Choroid plexus epithelial cell (primary cell): ENCODE measurements at regions not wholly inside any gene's neighbourhood (a gene's known extent, or its start where the extent isn't known, plus 50 kb on each side); places are given as distances from the start of the nearest gene placed in this dataset.

Experiments
- DNase-seq: peaks from one replicate; pipeline ENCODE4 v3.0.0-alpha.2; 2010; ENCODE audit warnings: low read depth
- H3K4me3 ChIP-seq: 2 replicates; pipeline ENCODE4 v1.5.1; 2011; ENCODE audit warnings: low read depth, mild to moderate bottlenecking, control low read depth, low read length, moderate library complexity
- TF ChIP-seq, protein P1 (sequence below): conservative IDR thresholded peaks from 2 replicates; pipeline ENCODE4 v1.5.1; 2011; ENCODE audit warnings: low read depth, mild to moderate bottlenecking, control low read depth, inconsistent platforms, low read length, moderate library complexity

- DNase-seq, result no peak
- TF ChIP-seq, protein P1, sequence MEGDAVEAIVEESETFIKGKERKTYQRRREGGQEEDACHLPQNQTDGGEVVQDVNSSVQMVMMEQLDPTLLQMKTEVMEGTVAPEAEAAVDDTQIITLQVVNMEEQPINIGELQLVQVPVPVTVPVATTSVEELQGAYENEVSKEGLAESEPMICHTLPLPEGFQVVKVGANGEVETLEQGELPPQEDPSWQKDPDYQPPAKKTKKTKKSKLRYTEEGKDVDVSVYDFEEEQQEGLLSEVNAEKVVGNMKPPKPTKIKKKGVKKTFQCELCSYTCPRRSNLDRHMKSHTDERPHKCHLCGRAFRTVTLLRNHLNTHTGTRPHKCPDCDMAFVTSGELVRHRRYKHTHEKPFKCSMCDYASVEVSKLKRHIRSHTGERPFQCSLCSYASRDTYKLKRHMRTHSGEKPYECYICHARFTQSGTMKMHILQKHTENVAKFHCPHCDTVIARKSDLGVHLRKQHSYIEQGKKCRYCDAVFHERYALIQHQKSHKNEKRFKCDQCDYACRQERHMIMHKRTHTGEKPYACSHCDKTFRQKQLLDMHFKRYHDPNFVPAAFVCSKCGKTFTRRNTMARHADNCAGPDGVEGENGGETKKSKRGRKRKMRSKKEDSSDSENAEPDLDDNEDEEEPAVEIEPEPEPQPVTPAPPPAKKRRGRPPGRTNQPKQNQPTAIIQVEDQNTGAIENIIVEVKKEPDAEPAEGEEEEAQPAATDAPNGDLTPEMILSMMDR, result no peak
Observed at GRCh38 chr16:59305850-59306249, 571.7 kb upstream of the GOT2 start.

GRCh38 chr16:59296888-59297287, 562.8 kb upstream of the GOT2 start:
- TF ChIP-seq, protein P1, result no peak
- DNase-seq, result no peak

More at GRCh38 chr16:59305850-59306249, 571.7 kb upstream of the GOT2 start:
- no peak overlapping the region for H3K4me3 ChIP-seq

GRCh38 chr16:59295993-59296736, 562.0 kb upstream of the GOT2 start:
- no peak overlapping the region for H3K4me3 ChIP-seq
- DNase-seq, result no peak
- TF ChIP-seq, protein P1, result no peak

More at GRCh38 chr16:59296888-59297287, 562.8 kb upstream of the GOT2 start:
- no peak overlapping the region for H3K4me3 ChIP-seq

DNA sequence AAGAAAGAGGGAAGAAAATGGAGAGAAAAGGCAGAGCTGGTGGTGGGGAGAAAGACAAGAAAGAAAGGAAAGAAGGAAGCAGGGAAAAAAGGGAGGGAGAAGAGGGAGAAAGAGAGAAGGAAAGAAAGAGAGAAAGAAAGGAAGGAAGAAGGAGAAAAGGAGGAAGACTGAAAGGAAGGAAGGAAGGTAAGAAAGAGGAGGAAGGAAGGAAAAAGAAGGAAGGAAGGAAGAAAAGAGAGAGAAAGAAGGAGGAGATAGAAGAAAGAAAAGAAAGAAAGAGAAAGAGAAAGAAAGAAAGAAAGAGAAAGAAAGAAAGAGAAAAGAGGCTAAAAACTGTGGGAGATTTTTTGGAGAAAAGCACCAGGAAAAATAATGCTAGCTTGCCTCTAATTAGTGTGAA, 561.4 kb upstream of the GOT2 start:
- DNase-seq, result no peak
- H3K4me3 ChIP-seq, result no peak overlapping the region
- TF ChIP-seq, protein P1, result no peak

DNA sequence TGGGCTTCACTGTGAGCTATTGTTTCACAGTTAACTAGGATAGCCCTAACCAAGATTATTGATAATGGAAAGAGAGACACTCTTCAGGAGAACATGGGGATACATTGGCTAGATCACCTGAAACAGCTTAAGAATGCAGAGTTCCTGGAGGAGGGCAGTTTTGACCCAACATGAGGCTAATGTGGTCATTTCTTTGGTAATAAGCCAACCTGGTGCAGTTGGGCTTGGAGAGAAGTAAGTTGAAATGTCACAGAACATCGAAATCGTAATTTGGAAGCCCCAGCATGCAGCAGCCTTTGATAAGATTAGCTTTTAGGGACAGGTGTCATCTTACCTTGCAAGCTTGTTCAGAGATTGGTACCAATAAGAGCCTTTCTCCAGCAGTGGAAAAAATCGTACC, 556.6 kb upstream of the GOT2 start:
- DNase-seq, result no peak
- no peak overlapping the region for H3K4me3 ChIP-seq
- TF ChIP-seq, protein P1, result no peak

DNA sequence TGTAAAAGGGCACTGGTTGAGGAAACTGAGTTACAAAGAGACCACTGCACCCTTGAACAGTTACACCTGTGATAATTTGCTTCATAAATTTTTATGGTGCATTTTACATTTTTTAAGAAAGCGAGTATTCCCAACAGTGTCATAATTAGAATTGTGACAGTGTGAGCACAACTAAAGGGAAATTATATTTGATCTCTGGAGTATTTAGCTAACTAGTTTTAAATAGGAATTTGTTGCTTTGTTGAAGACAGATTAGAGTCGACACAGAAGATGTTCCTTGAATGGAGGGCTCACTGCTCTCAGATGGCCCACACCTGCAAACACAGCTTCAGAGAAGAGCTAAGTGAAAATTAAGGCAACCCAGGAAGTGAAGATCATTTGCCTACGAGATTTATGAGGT, 555.0 kb upstream of the GOT2 start:
- no peak for DNase-seq
- no peak overlapping the region for H3K4me3 ChIP-seq
- TF ChIP-seq, protein P1, result no peak

DNA sequence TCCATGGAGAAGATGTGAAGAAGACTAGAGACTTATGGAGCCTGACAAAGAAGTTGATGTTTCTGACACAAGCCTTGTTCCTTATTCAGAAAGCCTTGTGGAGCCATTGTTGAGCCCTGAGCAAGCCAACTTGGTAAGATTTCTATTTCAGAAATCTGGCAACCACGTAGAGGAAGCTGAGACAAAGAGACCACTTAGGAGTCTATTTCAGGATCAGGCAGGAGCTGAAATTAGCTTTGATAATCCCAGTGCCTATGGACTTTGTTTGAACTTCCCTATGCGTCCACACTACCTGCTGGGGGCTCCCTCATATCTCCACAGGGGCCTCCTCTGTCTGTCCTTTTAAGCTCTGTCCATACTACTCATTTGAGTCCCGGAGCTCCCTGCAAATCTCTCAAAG, 540.0 kb upstream of the GOT2 start:
- H3K4me3 ChIP-seq, result no peak overlapping the region

More for the DNA sequence above, 540.0 kb upstream of the GOT2 start:
- no peak for DNase-seq
- TF ChIP-seq, protein P1, result no peak
